ENCODE measurements at regions not wholly inside any gene's neighbourhood (a gene's known extent, or its start where the extent isn't known, plus 50 kb on each side); places are given as distances from the start of the nearest gene placed in this dataset.

DNA sequence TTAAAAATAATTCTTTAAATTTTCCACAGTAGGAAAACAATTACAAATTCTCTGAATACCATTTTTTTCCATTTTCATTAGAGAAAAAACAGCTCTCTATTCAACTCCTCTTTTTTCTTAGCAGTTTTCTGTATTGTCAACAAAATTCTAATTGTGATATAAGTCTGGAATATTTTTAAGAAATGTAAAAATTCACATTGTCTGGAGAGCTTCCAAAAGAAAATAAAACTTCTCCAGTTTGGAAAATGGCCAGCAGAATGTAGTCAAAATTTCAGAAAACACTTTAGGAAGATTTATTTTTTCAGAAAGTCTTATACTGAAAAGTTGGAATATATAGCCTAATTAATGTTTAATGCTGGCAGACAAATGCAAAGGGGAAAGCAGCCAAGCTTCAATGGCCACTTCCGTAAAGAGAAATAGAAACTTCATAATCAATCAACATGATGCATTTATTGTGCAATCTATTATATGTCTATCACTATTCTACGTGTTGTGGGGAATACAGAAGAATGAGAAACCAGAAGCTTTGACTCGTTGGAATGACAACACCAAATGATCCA lies 733.2 kb upstream of the PKDCC start:
- no peak overlapping the region for H3K4me3 ChIP-seq
- ATAC-seq, result no peak
- H3K27me3 ChIP-seq, result no peaks in the 10 kb centered on the region
- TF ChIP-seq EP300 (IDR thresholded peaks at IDR 0.05) (no peak), POLR2A (IDR thresholded peaks at IDR 0.05) (no peak), POLR2AphosphoS5 (IDR thresholded peaks at IDR 0.05) (no peak)
- TF ChIP-seq, protein P1, sequence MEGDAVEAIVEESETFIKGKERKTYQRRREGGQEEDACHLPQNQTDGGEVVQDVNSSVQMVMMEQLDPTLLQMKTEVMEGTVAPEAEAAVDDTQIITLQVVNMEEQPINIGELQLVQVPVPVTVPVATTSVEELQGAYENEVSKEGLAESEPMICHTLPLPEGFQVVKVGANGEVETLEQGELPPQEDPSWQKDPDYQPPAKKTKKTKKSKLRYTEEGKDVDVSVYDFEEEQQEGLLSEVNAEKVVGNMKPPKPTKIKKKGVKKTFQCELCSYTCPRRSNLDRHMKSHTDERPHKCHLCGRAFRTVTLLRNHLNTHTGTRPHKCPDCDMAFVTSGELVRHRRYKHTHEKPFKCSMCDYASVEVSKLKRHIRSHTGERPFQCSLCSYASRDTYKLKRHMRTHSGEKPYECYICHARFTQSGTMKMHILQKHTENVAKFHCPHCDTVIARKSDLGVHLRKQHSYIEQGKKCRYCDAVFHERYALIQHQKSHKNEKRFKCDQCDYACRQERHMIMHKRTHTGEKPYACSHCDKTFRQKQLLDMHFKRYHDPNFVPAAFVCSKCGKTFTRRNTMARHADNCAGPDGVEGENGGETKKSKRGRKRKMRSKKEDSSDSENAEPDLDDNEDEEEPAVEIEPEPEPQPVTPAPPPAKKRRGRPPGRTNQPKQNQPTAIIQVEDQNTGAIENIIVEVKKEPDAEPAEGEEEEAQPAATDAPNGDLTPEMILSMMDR (IDR thresholded peaks at IDR 0.05), result no peak
- peaks cover 0 to 5% (median 0%) of the 10 kb centered on the region in 3 donors for H3K4me1 ChIP-seq
- no peaks in the 10 kb centered on the region for H3K36me3 ChIP-seq
- 24 to 47% methylated on average over 2 to 3 of the region's 3 CpGs for WGBS, 2 donors (ENCODE audit: low coverage in 1 of 2)
- H3K27ac ChIP-seq, result no peak overlapping the region
- no peaks in the 10 kb centered on the region for H3K9me3 ChIP-seq

DNA sequence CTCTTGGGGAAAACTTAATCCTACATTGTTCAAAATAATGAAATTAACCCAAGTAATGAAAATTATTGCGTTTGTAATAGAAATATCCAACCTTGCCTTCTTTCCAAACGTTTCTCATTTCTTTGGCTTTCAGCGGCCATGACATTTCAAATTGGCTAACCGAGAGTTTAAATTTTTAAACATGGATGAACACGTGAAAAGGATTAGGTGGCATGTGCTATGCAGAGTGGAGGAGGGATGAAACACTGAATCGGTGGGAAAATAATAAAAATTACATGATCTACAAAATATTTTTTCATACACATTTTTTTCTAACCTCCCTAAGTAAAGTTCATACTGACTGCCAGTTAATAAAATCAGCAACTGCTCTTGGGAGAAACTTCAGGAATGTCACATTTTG lies 728.4 kb upstream of the PKDCC start:
- TF ChIP-seq POLR2AphosphoS5 (IDR thresholded peaks at IDR 0.05) (no peak), POLR2A (IDR thresholded peaks at IDR 0.05) (no peak), EP300 (IDR thresholded peaks at IDR 0.05) (no peak)
- TF ChIP-seq, protein P1 (IDR thresholded peaks at IDR 0.05), result no peak
- Histone ChIP-seq H3K36me3 (no peaks in the 10 kb centered on the region), H3K27me3 (no peaks in the 10 kb centered on the region), H3K27ac (no peak overlapping the region), H3K4me3 (no peak overlapping the region), H3K9me3 (no peaks in the 10 kb centered on the region), H3K4me1 (no peaks in the 10 kb centered on the region)
- 93 to 94% methylated on average over 6 of the region's 6 CpGs for WGBS, 2 donors (ENCODE audit: low coverage in 1 of 2)
- no peak for ATAC-seq

DNA sequence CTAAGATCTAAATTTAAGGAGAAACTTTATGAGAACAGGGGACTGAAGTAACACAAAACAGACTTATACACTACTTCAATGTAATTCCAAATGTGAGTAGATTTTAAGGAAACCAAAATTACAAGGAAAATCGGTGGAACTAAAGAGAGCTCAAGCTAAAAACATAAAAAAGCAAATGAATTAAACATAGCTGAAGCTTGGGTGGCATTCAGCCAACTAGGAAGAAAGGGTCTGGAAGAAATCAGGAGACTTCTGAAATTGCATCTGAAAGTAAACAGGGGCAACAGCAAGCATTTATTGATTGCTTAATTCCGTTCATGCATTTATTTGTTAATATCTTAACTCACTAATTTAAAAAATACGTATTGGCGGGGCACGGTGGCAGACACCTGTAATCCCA lies 727.3 kb upstream of the PKDCC start:
- 71% methylated on average over 3 to 5 of the region's 5 CpGs for WGBS, 2 donors (ENCODE audit: low coverage in 1 of 2)
- Histone ChIP-seq H3K27ac (no peak overlapping the region), H3K4me1 (no peaks in the 10 kb centered on the region), H3K9me3 (no peaks in the 10 kb centered on the region), H3K36me3 (no peaks in the 10 kb centered on the region), H3K4me3 (no peak overlapping the region), H3K27me3 (no peaks in the 10 kb centered on the region)
- no peak for ATAC-seq
- TF ChIP-seq, protein P1 (IDR thresholded peaks at IDR 0.05), result no peak
- no peak for TF ChIP-seq EP300 (IDR thresholded peaks at IDR 0.05)
- TF ChIP-seq POLR2A (IDR thresholded peaks at IDR 0.05), result no peak
- no peak for TF ChIP-seq POLR2AphosphoS5 (IDR thresholded peaks at IDR 0.05)

DNA sequence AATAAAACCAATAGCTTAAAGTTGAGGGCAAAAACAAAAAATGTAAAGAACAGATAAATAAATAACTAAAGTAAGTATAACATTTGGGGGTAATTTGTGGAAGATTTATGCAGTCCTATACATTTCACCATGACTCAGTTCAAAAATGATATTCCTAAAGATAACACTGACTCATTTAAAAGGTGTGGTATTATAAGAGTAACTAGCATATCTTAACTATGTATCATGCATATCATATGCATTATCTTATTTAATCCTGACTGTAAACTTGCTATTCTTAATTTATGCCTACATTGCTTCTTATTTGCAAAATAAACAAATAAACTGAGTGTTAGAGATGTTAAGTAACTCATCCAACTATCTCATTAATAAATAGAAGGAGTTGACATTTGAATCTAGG lies 726.5 kb upstream of the PKDCC start:
- H3K9me3 ChIP-seq, result no peaks in the 10 kb centered on the region
- TF ChIP-seq POLR2AphosphoS5 (IDR thresholded peaks at IDR 0.05), result no peak
- TF ChIP-seq, protein P1 (IDR thresholded peaks at IDR 0.05), result no peak
- no peak for TF ChIP-seq POLR2A (IDR thresholded peaks at IDR 0.05)
- TF ChIP-seq EP300 (IDR thresholded peaks at IDR 0.05), result no peak
- ATAC-seq, result no peak

DNA sequence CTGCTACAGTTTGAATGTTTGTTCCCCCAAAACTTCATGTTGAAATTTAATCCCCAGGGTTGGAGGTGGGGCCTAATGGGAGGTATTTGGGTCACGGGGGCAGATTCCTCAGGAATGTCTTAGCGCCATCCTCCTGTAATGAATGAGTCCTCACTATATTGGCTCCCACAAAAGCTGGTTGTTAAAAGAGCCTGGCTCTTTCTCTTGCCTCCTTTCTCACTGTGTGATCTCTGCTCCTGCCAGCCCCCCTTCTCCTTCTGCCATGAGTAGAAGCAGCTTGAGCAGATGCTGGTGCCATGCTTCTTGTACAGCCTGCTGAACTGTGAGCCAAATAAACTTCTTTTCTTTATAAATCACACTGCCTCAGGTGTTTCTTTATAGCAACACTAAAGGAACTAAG lies 721.0 kb upstream of the PKDCC start:
- TF ChIP-seq, protein P1 (IDR thresholded peaks at IDR 0.05), result no peak
- TF ChIP-seq EP300 (IDR thresholded peaks at IDR 0.05), result no peak
- TF ChIP-seq POLR2A (IDR thresholded peaks at IDR 0.05), result no peak
- TF ChIP-seq POLR2AphosphoS5 (IDR thresholded peaks at IDR 0.05), result no peak
- no peak overlapping the region for H3K4me3 ChIP-seq
- no peak overlapping the region for H3K27ac ChIP-seq
- WGBS, 2 donors (ENCODE audit: low coverage in 1 of 2), result 43 to 69% methylated on average over 2 of the region's 2 CpGs
- no peaks in the 10 kb centered on the region for H3K36me3 ChIP-seq
- ATAC-seq, result no peak
- H3K4me1 ChIP-seq, result peaks cover 0 to 6% (median 0%) of the 10 kb centered on the region in 3 donors
- no peaks in the 10 kb centered on the region for H3K9me3 ChIP-seq
- no peaks in the 10 kb centered on the region for H3K27me3 ChIP-seq

More for the DNA sequence above, 726.5 kb upstream of the PKDCC start:
- Histone ChIP-seq H3K4me3 (no peak overlapping the region), H3K27me3 (no peaks in the 10 kb centered on the region), H3K27ac (no peak overlapping the region), H3K36me3 (no peaks in the 10 kb centered on the region), H3K4me1 (no peaks in the 10 kb centered on the region)
